ENCODE measurements at regions not wholly inside any gene's neighbourhood (a gene's known extent, or its start where the extent isn't known, plus 50 kb on each side); places are given as distances from the start of the nearest gene placed in this dataset.

DNA sequence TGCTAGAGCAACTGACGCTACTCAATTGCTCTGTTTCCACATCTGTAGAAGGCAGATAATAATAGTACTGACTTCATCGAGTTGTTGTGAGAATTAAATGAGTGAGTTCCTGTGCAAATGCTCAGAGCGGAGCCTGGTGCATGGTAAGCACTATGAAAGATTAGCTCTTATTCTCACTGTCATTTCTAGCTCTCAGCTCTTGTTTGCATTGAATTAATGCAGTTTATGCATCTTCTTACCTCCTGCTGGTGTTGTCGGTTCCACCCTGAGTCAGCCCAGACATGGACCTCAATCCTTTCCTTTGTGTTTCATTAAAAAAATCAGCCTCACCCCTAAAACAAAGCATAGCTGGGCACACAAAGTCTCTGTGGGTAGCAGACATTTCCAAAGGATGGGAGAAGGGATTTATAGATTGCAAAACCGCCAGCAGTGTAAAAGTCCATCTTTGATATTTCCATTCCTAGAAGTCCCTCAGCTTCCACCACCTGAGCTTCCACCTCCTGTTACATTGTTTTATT is 254.4 kb upstream of the CSF3R start:
- TF ChIP-seq POLR2A (IDR thresholded peaks at IDR 0.05) (no peak), POLR2AphosphoS5 (IDR thresholded peaks at IDR 0.05) (no peak), EP300 (IDR thresholded peaks at IDR 0.05) (no peak)
- TF ChIP-seq, protein P1, sequence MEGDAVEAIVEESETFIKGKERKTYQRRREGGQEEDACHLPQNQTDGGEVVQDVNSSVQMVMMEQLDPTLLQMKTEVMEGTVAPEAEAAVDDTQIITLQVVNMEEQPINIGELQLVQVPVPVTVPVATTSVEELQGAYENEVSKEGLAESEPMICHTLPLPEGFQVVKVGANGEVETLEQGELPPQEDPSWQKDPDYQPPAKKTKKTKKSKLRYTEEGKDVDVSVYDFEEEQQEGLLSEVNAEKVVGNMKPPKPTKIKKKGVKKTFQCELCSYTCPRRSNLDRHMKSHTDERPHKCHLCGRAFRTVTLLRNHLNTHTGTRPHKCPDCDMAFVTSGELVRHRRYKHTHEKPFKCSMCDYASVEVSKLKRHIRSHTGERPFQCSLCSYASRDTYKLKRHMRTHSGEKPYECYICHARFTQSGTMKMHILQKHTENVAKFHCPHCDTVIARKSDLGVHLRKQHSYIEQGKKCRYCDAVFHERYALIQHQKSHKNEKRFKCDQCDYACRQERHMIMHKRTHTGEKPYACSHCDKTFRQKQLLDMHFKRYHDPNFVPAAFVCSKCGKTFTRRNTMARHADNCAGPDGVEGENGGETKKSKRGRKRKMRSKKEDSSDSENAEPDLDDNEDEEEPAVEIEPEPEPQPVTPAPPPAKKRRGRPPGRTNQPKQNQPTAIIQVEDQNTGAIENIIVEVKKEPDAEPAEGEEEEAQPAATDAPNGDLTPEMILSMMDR (IDR thresholded peaks at IDR 0.05) = no peak
